ENCODE measurements at regions not wholly inside any gene's neighbourhood (a gene's known extent, or its start where the extent isn't known, plus 50 kb on each side); places are given as distances from the start of the nearest gene placed in this dataset.
"Not testable (repeated sequence)": the region's sequence is repeated elsewhere in the genome, so short reads cannot be mapped to it uniquely, and the experiment has no call there.

DNA sequence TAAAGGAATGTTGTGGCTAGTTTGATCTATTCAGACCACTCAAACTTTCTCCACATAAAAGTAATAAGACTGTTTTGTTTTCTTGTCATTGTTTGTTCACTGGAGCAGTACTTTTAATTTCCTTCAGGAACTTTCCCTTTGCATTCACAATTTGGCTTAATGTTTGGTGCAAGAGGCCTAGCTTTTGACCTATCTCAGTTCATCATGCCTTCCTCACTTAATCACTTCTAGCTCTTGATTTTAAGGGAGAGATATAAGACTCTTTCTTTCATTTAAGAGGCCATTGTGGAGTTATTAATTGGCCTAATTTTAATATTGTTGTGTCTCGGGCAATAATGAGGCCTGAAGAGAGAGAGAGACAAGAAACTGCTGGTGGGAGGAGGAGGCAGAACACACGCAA, 371.7 kb upstream of the DEPDC1 start:
- peaks cover 6% of the 10 kb centered on the region for H3K9me3 ChIP-seq
- DNase-seq (no peak), ATAC-seq (no peak)
- H3K27me3 ChIP-seq (ENCODE audit: insufficient read depth in 3 of 3, low read length in 2 of 3), result no peaks in the 10 kb centered on the region
- no peaks in the 10 kb centered on the region for H3K4me1 ChIP-seq
- WGBS, 3 donors, result 82 to 86% (median 84%) methylated on average over 2 of the region's 2 CpGs
- no peaks in the 10 kb centered on the region for H3K36me3 ChIP-seq (ENCODE audit: insufficient read depth in 1 of 2, low read depth in 1 of 2)
- no peak overlapping the region for H3K4me3 ChIP-seq
- TF ChIP-seq, protein P1, sequence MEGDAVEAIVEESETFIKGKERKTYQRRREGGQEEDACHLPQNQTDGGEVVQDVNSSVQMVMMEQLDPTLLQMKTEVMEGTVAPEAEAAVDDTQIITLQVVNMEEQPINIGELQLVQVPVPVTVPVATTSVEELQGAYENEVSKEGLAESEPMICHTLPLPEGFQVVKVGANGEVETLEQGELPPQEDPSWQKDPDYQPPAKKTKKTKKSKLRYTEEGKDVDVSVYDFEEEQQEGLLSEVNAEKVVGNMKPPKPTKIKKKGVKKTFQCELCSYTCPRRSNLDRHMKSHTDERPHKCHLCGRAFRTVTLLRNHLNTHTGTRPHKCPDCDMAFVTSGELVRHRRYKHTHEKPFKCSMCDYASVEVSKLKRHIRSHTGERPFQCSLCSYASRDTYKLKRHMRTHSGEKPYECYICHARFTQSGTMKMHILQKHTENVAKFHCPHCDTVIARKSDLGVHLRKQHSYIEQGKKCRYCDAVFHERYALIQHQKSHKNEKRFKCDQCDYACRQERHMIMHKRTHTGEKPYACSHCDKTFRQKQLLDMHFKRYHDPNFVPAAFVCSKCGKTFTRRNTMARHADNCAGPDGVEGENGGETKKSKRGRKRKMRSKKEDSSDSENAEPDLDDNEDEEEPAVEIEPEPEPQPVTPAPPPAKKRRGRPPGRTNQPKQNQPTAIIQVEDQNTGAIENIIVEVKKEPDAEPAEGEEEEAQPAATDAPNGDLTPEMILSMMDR (IDR thresholded peaks at IDR 0.05), result no peak
- H3K27ac ChIP-seq, result no peak overlapping the region
- intact Hi-C loops (cut with DNase I), result no loop called here

DNA sequence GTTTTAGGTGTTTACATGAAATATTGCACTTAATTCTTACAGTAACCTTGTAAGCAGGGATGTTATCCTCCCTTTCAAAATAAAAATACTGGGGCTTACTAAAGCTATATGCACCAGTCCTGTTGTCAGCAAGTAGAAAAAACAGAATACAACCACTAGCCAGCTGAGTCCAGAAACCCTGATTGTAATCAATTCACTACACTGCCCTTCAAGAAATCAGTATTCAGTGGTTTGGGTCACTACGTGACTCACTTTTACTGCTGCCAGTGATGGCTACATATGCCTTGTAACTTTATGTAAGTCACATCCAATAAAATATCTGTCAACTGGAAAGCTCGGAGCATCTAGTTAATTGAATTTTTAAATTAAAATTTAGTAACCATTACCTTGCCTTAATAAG, 376.3 kb upstream of the DEPDC1 start:
- no peaks in the 10 kb centered on the region for H3K4me1 ChIP-seq
- intact Hi-C loops (cut with DNase I), result no loop called here
- peaks cover 2% of the 10 kb centered on the region for H3K9me3 ChIP-seq
- TF ChIP-seq, protein P1 (IDR thresholded peaks at IDR 0.05), result no peak
- no peak overlapping the region for H3K27ac ChIP-seq
- H3K27me3 ChIP-seq (ENCODE audit: insufficient read depth in 3 of 3, low read length in 2 of 3), result no peaks in the 10 kb centered on the region
- DNase-seq (no peak), ATAC-seq (no peak)
- WGBS, 3 donors, result 74 to 77% (median 75%) methylated on average over 2 of the region's 2 CpGs
- H3K4me3 ChIP-seq, result no peak overlapping the region
- H3K36me3 ChIP-seq (ENCODE audit: insufficient read depth in 1 of 2, low read depth in 1 of 2), result no peaks in the 10 kb centered on the region

DNA sequence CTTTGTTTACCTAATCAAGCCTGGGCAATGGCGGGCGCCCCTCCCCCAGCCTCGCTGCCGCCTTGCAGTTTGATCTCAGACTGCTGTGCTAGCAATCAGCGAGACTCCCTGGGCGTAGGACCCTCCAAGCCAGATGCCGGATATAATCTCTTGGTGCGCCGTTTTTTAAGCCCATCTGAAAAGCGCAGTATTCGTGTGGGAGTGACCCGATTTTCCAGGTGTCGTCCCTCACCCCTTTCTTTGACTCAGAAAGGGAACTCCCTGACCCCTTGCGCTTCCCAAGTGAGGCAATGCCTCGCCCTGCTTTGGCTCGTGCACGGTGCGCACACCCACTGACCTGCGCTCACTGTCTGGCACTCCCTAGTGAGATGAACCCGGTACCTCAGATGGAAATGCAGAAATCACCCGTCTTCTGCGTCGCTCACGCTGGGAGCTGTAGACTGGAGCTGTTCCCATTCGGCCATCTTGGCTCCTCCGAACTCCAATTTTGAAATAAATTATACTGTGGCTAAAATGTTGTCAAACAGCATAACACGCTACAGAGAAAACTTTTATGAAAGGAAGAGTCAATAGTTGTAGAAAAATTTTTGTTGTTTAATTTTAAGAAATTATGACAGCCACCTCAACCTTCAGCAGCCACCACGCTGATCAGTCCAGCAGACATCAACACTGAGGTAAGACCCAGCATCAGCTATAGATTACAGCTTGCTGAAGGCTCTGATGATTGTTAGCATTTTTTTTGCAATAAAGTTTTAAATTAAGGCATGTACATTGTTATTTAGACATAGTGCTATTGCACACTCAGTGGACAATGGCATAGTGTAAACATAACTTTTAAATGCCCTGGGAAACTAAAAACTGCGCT, 384.7 kb upstream of the DEPDC1 start:
- H3K4me3 ChIP-seq; DNase-seq; H3K36me3 ChIP-seq (ENCODE audit: insufficient read depth in 1 of 2, low read depth in 1 of 2); H3K4me1 ChIP-seq; intact Hi-C loops (cut with DNase I); H3K9me3 ChIP-seq; ATAC-seq; H3K27ac ChIP-seq; H3K27me3 ChIP-seq (ENCODE audit: insufficient read depth in 3 of 3, low read length in 2 of 3): not testable (repeated sequence)
- WGBS, 3 donors, result 90 to 92% (median 90%) methylated on average over 23 to 27 of the region's 29 CpGs

DNA sequence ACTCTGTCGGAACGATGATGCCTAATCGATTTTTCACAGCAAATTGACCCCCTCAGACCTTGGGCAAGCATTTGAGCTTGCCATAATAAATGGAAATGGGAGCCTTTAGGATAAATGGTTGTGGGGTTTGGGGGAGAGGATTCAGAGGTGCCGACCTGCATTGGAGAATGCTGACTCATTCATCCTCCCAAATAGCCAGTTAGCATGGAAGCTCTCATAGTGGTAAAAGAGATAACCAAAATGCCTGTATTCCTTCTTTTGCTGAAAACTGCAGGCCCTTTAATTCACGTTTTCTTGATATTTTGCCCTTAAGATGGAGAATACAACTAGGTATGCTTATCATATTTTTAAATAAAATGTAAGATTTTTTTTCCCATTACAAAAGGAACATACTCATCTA, 392.6 kb upstream of the DEPDC1 start:
- DNase-seq (no peak), ATAC-seq (no peak)
- intact Hi-C loops (cut with DNase I), result no loop called here
- TF ChIP-seq, protein P1 (IDR thresholded peaks at IDR 0.05), result no peak
- Histone ChIP-seq H3K9me3 (no peaks in the 10 kb centered on the region), H3K4me1 (no peaks in the 10 kb centered on the region), H3K36me3 (ENCODE audit: insufficient read depth in 1 of 2, low read depth in 1 of 2) (no peaks in the 10 kb centered on the region), H3K4me3 (no peak overlapping the region), H3K27me3 (ENCODE audit: insufficient read depth in 3 of 3, low read length in 2 of 3) (no peaks in the 10 kb centered on the region), H3K27ac (no peak overlapping the region)
- whole genome bisulfite sequencing, 3 donors, result 27 to 42% (median 38%) methylated on average over 5 of the region's 5 CpGs

DNA sequence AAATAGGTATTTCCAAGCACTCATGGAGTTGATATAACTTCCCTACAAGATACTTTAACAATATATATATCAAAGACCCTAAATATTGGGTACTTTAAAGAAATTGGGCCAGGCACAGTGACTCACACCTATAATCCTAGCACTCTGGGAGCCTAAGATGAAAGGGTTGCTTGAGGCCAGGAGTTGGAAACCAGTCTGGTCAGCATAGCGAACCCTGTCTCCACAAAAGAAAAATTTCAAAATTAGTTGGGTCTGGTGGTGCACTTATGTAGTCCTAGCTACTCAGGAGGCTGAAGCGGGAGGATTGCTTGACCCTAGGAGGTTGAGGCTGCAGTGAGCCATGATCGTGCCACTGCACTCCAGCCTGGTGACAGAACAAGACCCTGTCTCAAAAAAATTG, 393.9 kb upstream of the DEPDC1 start:
- Histone ChIP-seq H3K4me3 (no peak overlapping the region), H3K36me3 (ENCODE audit: insufficient read depth in 1 of 2, low read depth in 1 of 2) (no peaks in the 10 kb centered on the region), H3K4me1 (no peaks in the 10 kb centered on the region), H3K27me3 (ENCODE audit: insufficient read depth in 3 of 3, low read length in 2 of 3) (no peaks in the 10 kb centered on the region), H3K27ac (no peak overlapping the region), H3K9me3 (no peaks in the 10 kb centered on the region)
- 85 to 94% (median 85%) methylated on average over 3 of the region's 3 CpGs for WGBS, 3 donors
- TF ChIP-seq, protein P1 (IDR thresholded peaks at IDR 0.05), result no peak
- ATAC-seq, result no peak
- intact Hi-C loops (cut with DNase I), result no loop called here
- DNase-seq, result no peak

All from psoas muscle (tissue), 7 donors.